ENCODE measurements at regions not wholly inside any gene's neighbourhood (a gene's known extent, or its start where the extent isn't known, plus 50 kb on each side); places are given as distances from the start of the nearest gene placed in this dataset.

DNA sequence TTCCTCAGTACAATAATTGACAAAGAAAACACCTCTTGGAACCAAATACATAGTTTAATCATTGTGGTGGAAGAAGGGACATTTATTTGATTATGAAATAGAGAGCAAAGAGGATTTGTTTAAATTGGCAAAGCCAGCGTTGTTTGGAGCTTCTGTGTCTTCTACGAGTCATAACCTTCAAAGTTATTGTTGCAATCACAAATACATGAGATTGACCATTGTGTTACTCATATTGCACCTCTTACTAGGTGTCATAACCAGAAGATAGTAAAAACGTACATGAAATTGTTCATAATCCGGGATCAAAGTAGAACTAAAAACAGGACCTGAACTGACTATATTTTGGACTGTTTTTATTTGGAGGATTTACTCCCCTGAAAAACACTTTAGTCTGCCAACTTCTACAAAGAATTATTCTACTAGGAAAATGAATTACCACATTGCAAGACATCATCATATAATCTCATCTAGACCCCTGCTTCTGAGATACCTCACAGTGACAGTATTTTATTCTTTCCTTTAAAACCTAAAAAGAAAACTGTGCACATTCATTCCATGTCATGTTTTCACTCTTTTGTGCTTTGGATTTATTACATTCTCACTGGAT lies 151.7 kb upstream of the KLF7 start:
- TF ChIP-seq GATA3 (IDR thresholded peaks at IDR 0.05; ENCODE audit: low read depth, low read length) (no peak), GATA2 (IDR thresholded peaks at IDR 0.05; ENCODE audit: low read depth, low read length) (no peak)
